GM23338 (cell line): ENCODE measurements at regions not wholly inside any gene's neighbourhood (a gene's known extent, or its start where the extent isn't known, plus 50 kb on each side); places are given as distances from the start of the nearest gene placed in this dataset.
A peak's percentile ranks its signal among the peaks of the same experiment; 100 is the strongest.
"Not testable (repeated sequence)": the region's sequence is repeated elsewhere in the genome, so short reads cannot be mapped to it uniquely, and the experiment has no call there.

Experiments used
- ATAC-seq: fragments of 200-7000 bp; cut with Tn5 transposase; 3 replicates; pipeline ENCODE4 v1.9.1; 2020
- DNase-seq: peaks from one replicate; pipeline ENCODE4 v3.0.0-alpha.2; 2015; ENCODE audit warnings: low spot score
- H2AFZ ChIP-seq: fragments of 200-600 bp; sonication (generic); 2 replicates; pipeline ENCODE4 v1.8.0; 2016; ENCODE audit warnings: antibody characterized with exemption, mild to moderate bottlenecking, moderate library complexity
- H3F3A ChIP-seq: fragments of 200-600 bp; sonication (generic); replicated peaks from 2 replicates; pipeline ENCODE4 v1.8.0; 2017; ENCODE audit warnings: antibody characterized with exemption, mixed run types, low read depth
- H3K27ac ChIP-seq: fragments of 200-600 bp; sonication (generic); 2 replicates; pipeline ENCODE4 v1.6.1; 2016; ENCODE audit warnings: low read depth
- H3K27me3 ChIP-seq: fragments of 200-600 bp; sonication (generic); 2 replicates; pipeline ENCODE4 v1.8.0; 2016; ENCODE audit warnings: mild to moderate bottlenecking, mixed run types, moderate library complexity; ENCODE audit not compliant: insufficient read depth
- H3K36me3 ChIP-seq: fragments of 200-600 bp; sonication (generic); 2 replicates; pipeline ENCODE4 v1.8.0; 2016; ENCODE audit warnings: mild to moderate bottlenecking; ENCODE audit not compliant: insufficient read depth
- H3K4me1 ChIP-seq: fragments of 200-600 bp; sonication (generic); 2 replicates; pipeline ENCODE4 v1.8.0; 2016; ENCODE audit warnings: mild to moderate bottlenecking, moderate library complexity; ENCODE audit not compliant: insufficient read depth
- H3K4me2 ChIP-seq: fragments of 200-600 bp; sonication (generic); 2 replicates; pipeline ENCODE4 v1.7.1; 2017; ENCODE audit warnings: mixed run types
- H3K4me3 ChIP-seq: fragments of 200-600 bp; sonication (generic); 2 replicates; pipeline ENCODE4 v1.6.1; 2016; ENCODE audit warnings: mixed run types
- H3K79me2 ChIP-seq: fragments of 200-600 bp; sonication (generic); replicated peaks from 2 replicates; pipeline ENCODE4 v1.8.0; 2017; ENCODE audit warnings: mild to moderate bottlenecking; ENCODE audit not compliant: insufficient read depth
- H3K9me2 ChIP-seq: fragments of 200-600 bp; sonication (generic); 2 replicates; pipeline ENCODE4 v1.8.0; 2017; ENCODE audit not compliant: insufficient read depth
- H4K20me1 ChIP-seq: fragments of 200-600 bp; sonication (generic); replicated peaks from 2 replicates; pipeline ENCODE4 v1.8.0; 2017; ENCODE audit warnings: mild to moderate bottlenecking; ENCODE audit not compliant: insufficient read depth
- H3K27ac Mint-ChIP-seq: 2 replicates; pipeline ENCODE4 v1.8.0; 2020; ENCODE audit warnings: inconsistent platforms, mild to moderate bottlenecking, moderate library complexity, mixed read lengths
- H3K27me3 Mint-ChIP-seq: 3 replicates; pipeline ENCODE4 v1.8.0; 2022; ENCODE audit warnings: low read depth, mild to moderate bottlenecking, moderate library complexity, mixed read lengths, inconsistent platforms; ENCODE audit not compliant: insufficient read depth, poor library complexity
- H3K36me3 Mint-ChIP-seq: 3 replicates; pipeline ENCODE4 v1.8.0; 2021; ENCODE audit warnings: low read depth, mild to moderate bottlenecking, inconsistent platforms, moderate library complexity, mixed read lengths
- H3K4me1 Mint-ChIP-seq: 3 replicates; pipeline ENCODE4 v1.8.0; 2020; ENCODE audit warnings: mild to moderate bottlenecking, inconsistent platforms, mixed read lengths
- H3K4me3 Mint-ChIP-seq: 3 replicates; pipeline ENCODE4 v1.8.0; 2021; ENCODE audit warnings: moderate library complexity, mild to moderate bottlenecking, inconsistent platforms, mixed read lengths
- H3K9me3 Mint-ChIP-seq: 3 replicates; pipeline ENCODE4 v1.8.0; 2020; ENCODE audit warnings: moderate library complexity, mild to moderate bottlenecking, inconsistent platforms, mixed read lengths
- JUNB ChIP-seq: IDR thresholded peaks from one replicate; pipeline ENCODE4 v1.6.1; 2016; ENCODE audit warnings: antibody characterized with exemption; ENCODE audit not compliant: unreplicated experiment
- NANOG ChIP-seq: IDR thresholded peaks from 2 replicates; pipeline ENCODE4 v1.6.1; 2016; ENCODE audit warnings: antibody characterized with exemption, borderline replicate concordance
- STAT1 ChIP-seq: IDR thresholded peaks from one replicate; pipeline ENCODE4 v1.6.1; 2016; ENCODE audit warnings: antibody characterized with exemption; ENCODE audit not compliant: unreplicated experiment
- TF ChIP-seq, protein P1 (sequence below): fragments of 250-450 bp; sonication (Bioruptor Pico); IDR thresholded peaks from 2 replicates; pipeline ENCODE4 v1.5.0; 2020; ENCODE audit warnings: mild to moderate bottlenecking, moderate library complexity
- TF ChIP-seq, protein P2 (sequence below), 2 experiments: fragments of 200-600 bp in 1 of 2; sonication (generic) in 1 of 2; conservative IDR thresholded peaks; 2 replicates each; pipeline versions ENCODE4 v1.5.1 to v1.6.1; 2016 to 2017; ENCODE audit warnings: antibody characterized with exemption in 2 of 2, low read depth in 2 of 2, mild to moderate bottlenecking in 2 of 2, moderate library complexity in 1 of 2

DNA sequence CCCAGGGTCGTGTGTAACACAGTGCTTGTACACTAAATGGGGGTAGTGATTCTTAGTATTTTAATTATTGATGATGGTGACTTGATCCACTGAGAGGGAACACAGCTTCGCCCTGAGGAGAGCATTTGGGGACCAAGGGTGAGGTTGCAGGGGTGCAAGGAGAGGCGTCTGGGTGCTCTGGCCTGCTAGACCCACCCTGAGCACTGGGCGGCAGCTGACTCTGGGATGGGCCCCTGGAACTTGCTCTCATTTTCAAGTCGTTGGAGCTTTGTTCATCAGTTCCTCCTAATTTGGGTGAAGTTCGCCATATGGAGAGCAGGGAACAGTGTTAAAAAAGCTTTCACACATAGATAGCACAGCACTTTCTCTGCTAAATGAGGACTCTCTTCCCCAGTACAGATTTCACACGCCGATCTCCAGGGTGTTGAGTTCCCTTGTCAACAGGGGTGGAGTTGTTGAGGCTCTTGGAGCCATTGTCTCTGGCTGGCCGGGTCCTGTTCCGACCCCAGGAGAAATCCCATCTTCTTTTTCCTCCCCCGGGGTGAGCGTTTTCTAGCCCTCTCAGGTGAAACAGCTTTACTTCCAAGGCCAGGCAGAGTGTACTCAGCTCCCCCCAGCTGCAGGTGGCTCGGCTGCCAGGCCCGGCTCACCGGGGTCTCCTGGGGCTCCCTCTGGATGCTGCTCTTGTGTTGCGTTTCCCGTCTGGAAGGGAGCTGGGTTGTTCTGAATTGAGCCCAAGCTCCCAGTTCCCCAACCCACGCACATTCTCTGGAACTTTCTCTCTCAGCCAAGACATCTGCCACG, 367.4 kb downstream of the RPS6KC1 start (continued):
- TF ChIP-seq, protein P1, sequence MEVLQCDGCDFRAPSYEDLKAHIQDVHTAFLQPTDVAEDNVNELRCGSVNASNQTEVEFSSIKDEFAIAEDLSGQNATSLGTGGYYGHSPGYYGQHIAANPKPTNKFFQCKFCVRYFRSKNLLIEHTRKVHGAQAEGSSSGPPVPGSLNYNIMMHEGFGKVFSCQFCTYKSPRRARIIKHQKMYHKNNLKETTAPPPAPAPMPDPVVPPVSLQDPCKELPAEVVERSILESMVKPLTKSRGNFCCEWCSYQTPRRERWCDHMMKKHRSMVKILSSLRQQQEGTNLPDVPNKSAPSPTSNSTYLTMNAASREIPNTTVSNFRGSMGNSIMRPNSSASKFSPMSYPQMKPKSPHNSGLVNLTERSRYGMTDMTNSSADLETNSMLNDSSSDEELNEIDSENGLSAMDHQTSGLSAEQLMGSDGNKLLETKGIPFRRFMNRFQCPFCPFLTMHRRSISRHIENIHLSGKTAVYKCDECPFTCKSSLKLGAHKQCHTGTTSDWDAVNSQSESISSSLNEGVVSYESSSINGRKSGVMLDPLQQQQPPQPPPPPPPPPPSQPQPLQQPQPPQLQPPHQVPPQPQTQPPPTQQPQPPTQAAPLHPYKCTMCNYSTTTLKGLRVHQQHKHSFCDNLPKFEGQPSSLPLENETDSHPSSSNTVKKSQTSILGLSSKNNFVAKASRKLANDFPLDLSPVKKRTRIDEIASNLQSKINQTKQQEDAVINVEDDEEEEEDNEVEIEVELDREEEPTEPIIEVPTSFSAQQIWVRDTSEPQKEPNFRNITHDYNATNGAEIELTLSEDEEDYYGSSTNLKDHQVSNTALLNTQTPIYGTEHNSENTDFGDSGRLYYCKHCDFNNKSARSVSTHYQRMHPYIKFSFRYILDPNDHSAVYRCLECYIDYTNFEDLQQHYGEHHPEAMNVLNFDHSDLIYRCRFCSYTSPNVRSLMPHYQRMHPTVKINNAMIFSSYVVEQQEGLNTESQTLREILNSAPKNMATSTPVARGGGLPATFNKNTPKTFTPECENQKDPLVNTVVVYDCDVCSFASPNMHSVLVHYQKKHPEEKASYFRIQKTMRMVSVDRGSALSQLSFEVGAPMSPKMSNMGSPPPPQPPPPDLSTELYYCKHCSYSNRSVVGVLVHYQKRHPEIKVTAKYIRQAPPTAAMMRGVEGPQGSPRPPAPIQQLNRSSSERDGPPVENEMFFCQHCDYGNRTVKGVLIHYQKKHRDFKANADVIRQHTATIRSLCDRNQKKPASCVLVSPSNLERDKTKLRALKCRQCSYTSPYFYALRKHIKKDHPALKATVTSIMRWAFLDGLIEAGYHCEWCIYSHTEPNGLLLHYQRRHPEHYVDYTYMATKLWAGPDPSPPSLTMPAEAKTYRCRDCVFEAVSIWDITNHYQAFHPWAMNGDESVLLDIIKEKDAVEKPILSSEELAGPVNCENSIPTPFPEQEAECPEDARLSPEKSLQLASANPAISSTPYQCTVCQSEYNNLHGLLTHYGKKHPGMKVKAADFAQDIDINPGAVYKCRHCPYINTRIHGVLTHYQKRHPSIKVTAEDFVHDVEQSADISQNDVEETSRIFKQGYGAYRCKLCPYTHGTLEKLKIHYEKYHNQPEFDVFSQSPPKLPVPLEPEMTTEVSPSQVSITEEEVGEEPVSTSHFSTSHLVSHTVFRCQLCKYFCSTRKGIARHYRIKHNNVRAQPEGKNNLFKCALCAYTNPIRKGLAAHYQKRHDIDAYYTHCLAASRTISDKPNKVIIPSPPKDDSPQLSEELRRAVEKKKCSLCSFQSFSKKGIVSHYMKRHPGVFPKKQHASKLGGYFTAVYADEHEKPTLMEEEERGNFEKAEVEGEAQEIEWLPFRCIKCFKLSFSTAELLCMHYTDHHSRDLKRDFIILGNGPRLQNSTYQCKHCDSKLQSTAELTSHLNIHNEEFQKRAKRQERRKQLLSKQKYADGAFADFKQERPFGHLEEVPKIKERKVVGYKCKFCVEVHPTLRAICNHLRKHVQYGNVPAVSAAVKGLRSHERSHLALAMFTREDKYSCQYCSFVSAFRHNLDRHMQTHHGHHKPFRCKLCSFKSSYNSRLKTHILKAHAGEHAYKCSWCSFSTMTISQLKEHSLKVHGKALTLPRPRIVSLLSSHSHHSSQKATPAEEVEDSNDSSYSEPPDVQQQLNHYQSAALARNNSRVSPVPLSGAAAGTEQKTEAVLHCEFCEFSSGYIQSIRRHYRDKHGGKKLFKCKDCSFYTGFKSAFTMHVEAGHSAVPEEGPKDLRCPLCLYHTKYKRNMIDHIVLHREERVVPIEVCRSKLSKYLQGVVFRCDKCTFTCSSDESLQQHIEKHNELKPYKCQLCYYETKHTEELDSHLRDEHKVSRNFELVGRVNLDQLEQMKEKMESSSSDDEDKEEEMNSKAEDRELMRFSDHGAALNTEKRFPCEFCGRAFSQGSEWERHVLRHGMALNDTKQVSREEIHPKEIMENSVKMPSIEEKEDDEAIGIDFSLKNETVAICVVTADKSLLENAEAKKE = no peak
- TF ChIP-seq NANOG = no peak
- TF ChIP-seq, protein P2, sequence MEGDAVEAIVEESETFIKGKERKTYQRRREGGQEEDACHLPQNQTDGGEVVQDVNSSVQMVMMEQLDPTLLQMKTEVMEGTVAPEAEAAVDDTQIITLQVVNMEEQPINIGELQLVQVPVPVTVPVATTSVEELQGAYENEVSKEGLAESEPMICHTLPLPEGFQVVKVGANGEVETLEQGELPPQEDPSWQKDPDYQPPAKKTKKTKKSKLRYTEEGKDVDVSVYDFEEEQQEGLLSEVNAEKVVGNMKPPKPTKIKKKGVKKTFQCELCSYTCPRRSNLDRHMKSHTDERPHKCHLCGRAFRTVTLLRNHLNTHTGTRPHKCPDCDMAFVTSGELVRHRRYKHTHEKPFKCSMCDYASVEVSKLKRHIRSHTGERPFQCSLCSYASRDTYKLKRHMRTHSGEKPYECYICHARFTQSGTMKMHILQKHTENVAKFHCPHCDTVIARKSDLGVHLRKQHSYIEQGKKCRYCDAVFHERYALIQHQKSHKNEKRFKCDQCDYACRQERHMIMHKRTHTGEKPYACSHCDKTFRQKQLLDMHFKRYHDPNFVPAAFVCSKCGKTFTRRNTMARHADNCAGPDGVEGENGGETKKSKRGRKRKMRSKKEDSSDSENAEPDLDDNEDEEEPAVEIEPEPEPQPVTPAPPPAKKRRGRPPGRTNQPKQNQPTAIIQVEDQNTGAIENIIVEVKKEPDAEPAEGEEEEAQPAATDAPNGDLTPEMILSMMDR (conservative IDR thresholded peaks at IDR 0.05; ENCODE audit: low read depth in 2 of 2) = no peak

DNA sequence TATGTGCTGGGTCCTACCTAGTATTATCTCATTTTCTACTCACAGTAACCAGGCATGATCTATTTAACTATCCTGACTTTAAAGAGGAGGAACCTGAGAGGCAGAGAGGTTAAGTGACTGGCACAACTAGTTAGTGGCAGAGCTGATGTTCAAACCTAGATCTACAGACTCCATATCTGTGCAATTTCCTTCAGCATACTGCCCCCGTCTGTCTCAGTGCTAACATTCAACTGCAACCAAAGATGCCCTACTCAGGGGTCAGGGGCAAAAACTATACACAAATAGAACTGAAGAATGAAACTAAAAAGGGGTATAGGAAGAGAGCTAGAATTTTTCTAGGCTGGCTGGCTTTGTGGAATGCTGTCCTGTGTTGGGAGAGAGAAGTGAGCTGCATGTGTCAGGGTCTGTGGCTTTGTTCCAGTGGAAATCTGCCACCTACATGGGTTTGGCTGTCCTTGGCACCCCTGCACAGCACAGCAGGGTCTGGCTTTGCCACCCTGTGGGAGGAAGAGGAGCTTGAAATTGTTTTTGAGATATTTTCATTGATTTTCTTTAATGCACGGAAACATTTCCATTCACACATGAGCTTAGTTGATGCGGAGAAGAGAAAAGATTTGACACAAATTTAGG, 368.5 kb downstream of the RPS6KC1 start:
- H3K27me3 Mint-ChIP-seq = no peaks in the 10 kb centered on the region
- no peaks in the 10 kb centered on the region for H4K20me1 ChIP-seq
- no peaks in the 10 kb centered on the region; the same call in 2 of the 3 replicates for H3K36me3 Mint-ChIP-seq
- H3K36me3 ChIP-seq = no peaks in the 10 kb centered on the region
- H3K9me3 Mint-ChIP-seq = peaks cover 3% of the 10 kb centered on the region; the same call in 1 of the 3 replicates
- H3K27ac Mint-ChIP-seq = no peak overlapping the region
- H3K79me2 ChIP-seq = no peaks in the 10 kb centered on the region
- 0 out of 2 replicates have a peak, but pooled peaks cover under 1% of the 10 kb centered on the region for H3K9me2 ChIP-seq
- no peaks in the 10 kb centered on the region for H3F3A ChIP-seq
- no peak overlapping the region for H3K4me3 Mint-ChIP-seq
- no peaks in the 10 kb centered on the region for H3K4me1 Mint-ChIP-seq
- no peak overlapping the region for H3K4me2 ChIP-seq
- H3K4me3 ChIP-seq = no peak overlapping the region
- no peak overlapping the region for H3K27ac ChIP-seq
- H3K4me1 ChIP-seq = no peaks in the 10 kb centered on the region
- no peak overlapping the region for H2AFZ ChIP-seq
- DNase-seq = no peak
- no peak for ATAC-seq
- no peak for TF ChIP-seq JUNB
- TF ChIP-seq, protein P2 (conservative IDR thresholded peaks at IDR 0.05; ENCODE audit: low read depth in 2 of 2) = peak in 1 of 2 experiments; percentile 32; a peak in 2 of 4 replicates
- no peak for TF ChIP-seq STAT1
- H3K27me3 ChIP-seq = no peaks in the 10 kb centered on the region

DNA sequence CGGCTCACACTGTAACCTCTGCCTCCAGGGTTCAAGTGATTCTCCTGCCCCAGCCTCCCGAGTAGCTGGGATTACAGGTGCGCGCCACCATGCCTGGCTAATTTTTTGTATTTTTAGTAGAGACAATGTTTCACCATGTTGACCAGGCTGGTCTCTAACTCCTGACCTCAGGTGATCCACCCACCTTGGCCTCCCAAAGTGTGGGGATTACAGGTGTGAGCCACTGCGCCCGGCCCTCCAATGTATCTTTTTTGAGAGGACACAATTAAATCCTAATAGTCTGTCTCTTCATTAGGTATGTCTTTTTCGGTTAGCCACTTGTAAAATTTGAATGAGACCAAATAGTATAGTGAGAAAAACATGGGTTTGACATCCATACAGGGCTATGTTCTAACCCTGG, 370.1 kb downstream of the RPS6KC1 start:
- not testable (repeated sequence) for H3K9me3 Mint-ChIP-seq, H3K4me3 ChIP-seq, H3F3A ChIP-seq, H3K4me1 ChIP-seq, H3K9me2 ChIP-seq, H2AFZ ChIP-seq, H3K27me3 ChIP-seq, H3K27ac Mint-ChIP-seq, H3K79me2 ChIP-seq, H3K4me3 Mint-ChIP-seq, H4K20me1 ChIP-seq, H3K4me2 ChIP-seq, H3K36me3 Mint-ChIP-seq, H3K4me1 Mint-ChIP-seq, DNase-seq, ATAC-seq, H3K27me3 Mint-ChIP-seq, H3K27ac ChIP-seq, H3K36me3 ChIP-seq
